ENCODE measurements at regions not wholly inside any gene's neighbourhood (a gene's known extent, or its start where the extent isn't known, plus 50 kb on each side); places are given as distances from the start of the nearest gene placed in this dataset.

DNA sequence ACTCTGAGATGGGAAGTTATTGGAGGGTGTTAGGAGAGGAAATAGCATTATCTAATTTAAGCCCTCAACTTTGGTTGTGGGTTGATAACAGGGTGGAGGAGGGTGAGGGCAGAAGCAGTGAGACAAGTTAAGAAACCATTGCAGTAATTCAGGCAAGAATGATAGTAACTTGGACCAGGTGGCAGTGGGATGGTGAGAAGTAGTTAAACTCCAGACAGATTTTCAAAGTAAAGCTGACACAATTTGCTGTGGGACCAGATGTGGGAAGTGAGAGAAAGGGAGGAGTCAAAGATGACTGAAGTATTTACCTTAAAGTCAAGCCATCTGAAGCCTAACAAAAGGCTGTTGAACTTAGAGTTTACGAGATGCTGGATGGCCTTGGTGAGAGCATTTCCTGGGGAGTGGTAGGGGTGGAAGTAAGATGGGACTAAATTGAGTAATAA lies 163.2 kb upstream of the KLF7 start:
- no peak for DNase-seq (ENCODE audit: low spot score)
- in situ Hi-C loops (cut with MboI; ENCODE audit: low sequenced_read_pairs, unreplicated experiment), result no loop called here
- TF ChIP-seq, protein P1, sequence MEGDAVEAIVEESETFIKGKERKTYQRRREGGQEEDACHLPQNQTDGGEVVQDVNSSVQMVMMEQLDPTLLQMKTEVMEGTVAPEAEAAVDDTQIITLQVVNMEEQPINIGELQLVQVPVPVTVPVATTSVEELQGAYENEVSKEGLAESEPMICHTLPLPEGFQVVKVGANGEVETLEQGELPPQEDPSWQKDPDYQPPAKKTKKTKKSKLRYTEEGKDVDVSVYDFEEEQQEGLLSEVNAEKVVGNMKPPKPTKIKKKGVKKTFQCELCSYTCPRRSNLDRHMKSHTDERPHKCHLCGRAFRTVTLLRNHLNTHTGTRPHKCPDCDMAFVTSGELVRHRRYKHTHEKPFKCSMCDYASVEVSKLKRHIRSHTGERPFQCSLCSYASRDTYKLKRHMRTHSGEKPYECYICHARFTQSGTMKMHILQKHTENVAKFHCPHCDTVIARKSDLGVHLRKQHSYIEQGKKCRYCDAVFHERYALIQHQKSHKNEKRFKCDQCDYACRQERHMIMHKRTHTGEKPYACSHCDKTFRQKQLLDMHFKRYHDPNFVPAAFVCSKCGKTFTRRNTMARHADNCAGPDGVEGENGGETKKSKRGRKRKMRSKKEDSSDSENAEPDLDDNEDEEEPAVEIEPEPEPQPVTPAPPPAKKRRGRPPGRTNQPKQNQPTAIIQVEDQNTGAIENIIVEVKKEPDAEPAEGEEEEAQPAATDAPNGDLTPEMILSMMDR (IDR thresholded peaks at IDR 0.05; ENCODE audit: borderline replicate concordance, control extremely low read depth, extremely low read depth, insufficient read depth, missing control alignments), result no peak

DNA sequence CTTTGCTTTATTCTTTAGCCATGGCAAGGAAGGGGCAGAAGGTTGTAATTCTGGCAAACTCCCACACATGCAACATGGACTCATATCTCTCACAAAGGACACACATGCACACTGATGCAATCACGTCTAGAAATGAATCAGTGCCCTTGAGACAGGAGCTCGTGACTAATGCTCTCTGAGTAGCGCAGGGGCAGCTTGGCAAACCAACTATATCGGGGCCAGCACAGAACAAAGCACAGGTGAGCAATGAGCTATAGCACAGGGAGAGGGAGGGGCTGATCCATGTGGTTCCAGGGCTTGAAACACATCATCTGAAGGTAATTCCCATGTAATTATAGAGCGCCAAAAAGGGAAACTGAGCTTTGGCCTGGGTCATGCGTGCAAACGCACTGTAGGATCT lies 165.2 kb upstream of the KLF7 start:
- TF ChIP-seq, protein P1 (IDR thresholded peaks at IDR 0.05; ENCODE audit: borderline replicate concordance, control extremely low read depth, extremely low read depth, insufficient read depth, missing control alignments), result no peak
- DNase-seq (ENCODE audit: low spot score), result no peak
- in situ Hi-C loops (cut with MboI; ENCODE audit: low sequenced_read_pairs, unreplicated experiment), result no loop called here

DNA sequence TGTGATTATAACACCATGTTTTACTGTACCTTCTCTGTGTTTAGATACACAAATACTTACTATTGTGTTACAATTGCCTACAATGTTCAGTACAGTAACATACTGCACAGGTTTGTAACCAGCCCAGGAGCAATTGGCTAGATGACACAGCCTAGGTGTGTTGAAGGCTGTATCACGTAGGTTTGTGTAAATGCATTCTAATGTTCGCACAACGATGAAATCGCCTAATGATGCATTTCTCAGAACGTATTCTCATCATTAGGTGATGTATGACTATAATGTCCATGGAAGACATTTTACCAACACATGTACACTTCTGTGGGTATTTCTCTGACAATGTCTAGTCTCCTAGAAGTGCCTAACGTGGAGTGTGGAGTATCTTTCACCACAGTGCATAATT lies 165.9 kb upstream of the KLF7 start:
- DNase-seq (ENCODE audit: low spot score), result no peak
- in situ Hi-C loops (cut with MboI; ENCODE audit: low sequenced_read_pairs, unreplicated experiment), result no loop called here
- TF ChIP-seq, protein P1 (IDR thresholded peaks at IDR 0.05; ENCODE audit: borderline replicate concordance, control extremely low read depth, extremely low read depth, insufficient read depth, missing control alignments), result no peak

DNA sequence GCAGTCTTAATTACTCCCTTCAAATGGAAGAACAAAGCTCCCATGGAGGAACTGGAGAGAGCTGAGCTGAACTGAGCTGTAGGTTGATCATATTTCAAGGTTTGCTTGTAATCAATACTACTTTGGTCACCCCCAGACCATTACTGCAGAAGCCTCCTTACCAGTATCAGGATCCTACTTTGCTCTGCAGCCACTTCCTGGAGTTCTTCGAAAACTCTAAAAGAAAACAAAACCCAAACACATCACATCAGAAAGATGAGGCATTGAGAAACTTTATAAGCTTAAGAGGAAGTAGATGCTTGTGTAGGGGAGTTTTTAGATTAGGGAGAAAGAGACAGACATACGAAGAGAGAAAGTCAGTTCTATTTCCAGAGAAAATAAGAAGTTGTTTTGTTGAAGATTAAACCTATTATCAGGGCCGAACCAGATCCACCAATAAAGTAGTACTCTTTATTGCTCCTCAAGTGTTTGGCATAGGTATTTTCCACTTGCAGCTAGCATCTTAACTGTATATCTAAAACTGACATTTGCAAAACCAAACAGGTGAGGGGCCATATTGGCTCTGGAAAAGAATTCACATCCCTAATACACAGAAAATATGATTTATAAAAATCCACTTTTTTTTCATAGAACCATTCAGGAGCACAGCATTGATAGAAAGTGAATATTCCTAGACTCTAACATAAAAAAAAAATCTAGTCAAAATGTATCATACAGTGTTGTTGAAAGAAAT lies 166.9 kb upstream of the KLF7 start:
- TF ChIP-seq, protein P1 (IDR thresholded peaks at IDR 0.05; ENCODE audit: borderline replicate concordance, control extremely low read depth, extremely low read depth, insufficient read depth, missing control alignments), result no peak
- in situ Hi-C loops (cut with MboI; ENCODE audit: low sequenced_read_pairs, unreplicated experiment), result no loop called here
- no peak for DNase-seq (ENCODE audit: low spot score)

DNA sequence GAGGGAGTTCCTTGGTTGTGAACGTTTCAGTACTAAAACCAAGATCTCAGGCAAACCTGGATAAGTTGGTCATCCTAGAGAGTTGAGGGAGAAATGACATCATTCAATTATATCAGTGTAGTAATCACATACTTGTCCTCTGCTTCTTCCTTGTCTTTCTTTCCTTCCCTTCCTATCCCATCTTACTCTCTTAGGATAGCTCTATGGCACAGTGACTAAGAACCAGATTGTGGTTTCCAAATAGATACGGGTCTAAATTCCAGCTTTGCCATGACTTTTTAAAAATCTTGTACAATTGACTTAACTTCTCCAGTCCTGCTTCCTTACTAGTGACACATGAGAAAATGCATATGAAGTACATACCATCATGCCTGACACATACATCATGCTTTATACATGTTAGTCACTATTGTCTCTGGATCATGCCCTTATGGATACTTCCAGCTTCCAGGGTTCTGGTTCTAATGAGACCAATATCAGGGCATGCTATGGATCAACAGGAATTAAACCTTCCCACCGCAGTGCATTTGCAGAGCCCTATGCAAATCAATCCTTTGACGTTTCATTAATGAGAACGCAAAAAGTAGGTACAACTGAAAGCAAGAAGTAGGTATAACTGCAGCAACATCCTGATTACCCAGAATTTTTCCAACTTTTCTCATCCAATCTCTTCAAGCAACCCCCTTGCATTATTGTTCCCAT lies 168.0 kb upstream of the KLF7 start:
- in situ Hi-C loops (cut with MboI; ENCODE audit: low sequenced_read_pairs, unreplicated experiment), result no loop called here
- DNase-seq (ENCODE audit: low spot score), result no peak
- TF ChIP-seq, protein P1 (IDR thresholded peaks at IDR 0.05; ENCODE audit: borderline replicate concordance, control extremely low read depth, extremely low read depth, insufficient read depth, missing control alignments), result no peak

DNA sequence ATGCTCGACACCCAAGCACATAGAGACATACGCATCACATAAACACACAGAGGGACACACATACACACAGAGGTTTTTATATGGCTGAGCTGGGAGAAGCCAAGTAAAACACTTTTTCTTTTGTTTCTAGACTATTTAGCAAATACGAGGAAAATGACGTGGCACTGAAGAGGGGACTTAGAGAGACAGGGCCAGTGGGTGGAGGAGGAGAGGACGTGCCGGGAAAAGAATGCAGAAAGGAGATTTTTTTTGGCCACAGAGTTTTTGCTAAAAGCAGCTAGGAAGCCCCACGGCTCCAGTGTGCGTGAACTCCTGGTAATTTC lies 168.5 kb upstream of the KLF7 start:
- TF ChIP-seq, protein P1 (IDR thresholded peaks at IDR 0.05; ENCODE audit: borderline replicate concordance, control extremely low read depth, extremely low read depth, insufficient read depth, missing control alignments), result no peak
- in situ Hi-C loops (cut with MboI; ENCODE audit: low sequenced_read_pairs, unreplicated experiment), result no loop called here

More for the DNA sequence above, 168.5 kb upstream of the KLF7 start:
- DNase-seq (ENCODE audit: low spot score), result no peak
